ENCODE measurements at regions not wholly inside any gene's neighbourhood (a gene's known extent, or its start where the extent isn't known, plus 50 kb on each side); places are given as distances from the start of the nearest gene placed in this dataset.

DNA sequence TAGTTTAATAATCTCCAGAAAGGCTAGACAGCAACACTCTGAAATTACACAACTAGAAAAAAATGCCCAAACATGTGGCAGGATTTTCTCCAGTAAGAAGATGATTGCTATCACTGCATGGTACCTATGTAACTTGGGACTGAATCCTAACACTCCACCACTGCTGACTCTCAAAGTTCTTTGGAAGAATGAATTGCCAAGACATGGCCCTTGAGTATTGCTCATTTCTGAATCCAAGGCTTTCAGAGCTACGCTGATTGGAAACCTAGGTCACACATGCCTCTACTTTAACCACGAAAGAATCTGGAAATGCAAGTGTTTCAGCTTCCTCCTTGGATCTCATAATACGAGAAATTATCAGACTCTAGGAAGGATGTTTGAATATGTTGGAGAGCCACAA is 167.5 kb upstream of the CELF2 start:
- FAIRE-seq (no peak), ATAC-seq (no peak), DNase-seq (ENCODE audit: low read depth, low spot score) (no peak)
- in situ Hi-C loops (cut with MboI) (no loop called here), intact Hi-C loops (cut with micrococcal nuclease; ENCODE audit: unreplicated experiment) (no loop called here)
- WGBS (ENCODE audit: insufficient coverage, insufficient replicate concordance, low lambda C conversion rate, missing lambda C conversion rate), result 0% methylated on average over 3 of the region's 3 CpGs
- POLR2A ChIA-PET, result no interaction called here
- TF ChIP-seq CBFB (IDR thresholded peaks at IDR 0.05; ENCODE audit: low read depth), result no peak
- TF ChIP-seq TCF12 (IDR thresholded peaks at IDR 0.05; ENCODE audit: low read depth, low read length), result no peak
- TF ChIP-seq, protein P1, sequence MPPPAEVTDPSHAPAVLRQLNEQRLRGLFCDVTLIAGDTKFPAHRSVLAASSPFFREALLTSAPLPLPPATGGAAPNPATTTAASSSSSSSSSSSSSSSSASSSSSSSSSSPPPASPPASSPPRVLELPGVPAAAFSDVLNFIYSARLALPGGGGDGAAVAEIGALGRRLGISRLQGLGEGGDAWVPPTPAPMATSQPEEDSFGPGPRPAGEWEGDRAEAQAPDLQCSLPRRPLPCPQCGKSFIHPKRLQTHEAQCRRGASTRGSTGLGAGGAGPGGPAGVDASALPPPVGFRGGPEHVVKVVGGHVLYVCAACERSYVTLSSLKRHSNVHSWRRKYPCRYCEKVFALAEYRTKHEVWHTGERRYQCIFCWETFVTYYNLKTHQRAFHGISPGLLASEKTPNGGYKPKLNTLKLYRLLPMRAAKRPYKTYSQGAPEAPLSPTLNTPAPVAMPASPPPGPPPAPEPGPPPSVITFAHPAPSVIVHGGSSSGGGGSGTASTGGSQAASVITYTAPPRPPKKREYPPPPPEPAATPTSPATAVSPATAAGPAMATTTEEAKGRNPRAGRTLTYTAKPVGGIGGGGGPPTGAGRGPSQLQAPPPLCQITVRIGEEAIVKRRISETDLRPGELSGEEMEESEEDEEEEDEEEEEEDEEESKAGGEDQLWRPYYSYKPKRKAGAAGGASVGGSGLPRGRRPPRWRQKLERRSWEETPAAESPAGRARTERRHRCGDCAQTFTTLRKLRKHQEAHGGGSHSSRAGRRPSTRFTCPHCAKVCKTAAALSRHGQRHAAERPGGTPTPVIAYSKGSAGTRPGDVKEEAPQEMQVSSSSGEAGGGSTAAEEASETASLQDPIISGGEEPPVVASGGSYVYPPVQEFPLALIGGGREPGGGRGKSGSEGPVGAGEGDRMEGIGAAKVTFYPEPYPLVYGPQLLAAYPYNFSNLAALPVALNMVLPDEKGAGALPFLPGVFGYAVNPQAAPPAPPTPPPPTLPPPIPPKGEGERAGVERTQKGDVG (CRISPR knock-in tag; IDR thresholded peaks at IDR 0.05), result no peak
- TF ChIP-seq SREBF1 (IDR thresholded peaks at IDR 0.05; ENCODE audit: low read length), result no peak
- TF ChIP-seq, protein P2, sequence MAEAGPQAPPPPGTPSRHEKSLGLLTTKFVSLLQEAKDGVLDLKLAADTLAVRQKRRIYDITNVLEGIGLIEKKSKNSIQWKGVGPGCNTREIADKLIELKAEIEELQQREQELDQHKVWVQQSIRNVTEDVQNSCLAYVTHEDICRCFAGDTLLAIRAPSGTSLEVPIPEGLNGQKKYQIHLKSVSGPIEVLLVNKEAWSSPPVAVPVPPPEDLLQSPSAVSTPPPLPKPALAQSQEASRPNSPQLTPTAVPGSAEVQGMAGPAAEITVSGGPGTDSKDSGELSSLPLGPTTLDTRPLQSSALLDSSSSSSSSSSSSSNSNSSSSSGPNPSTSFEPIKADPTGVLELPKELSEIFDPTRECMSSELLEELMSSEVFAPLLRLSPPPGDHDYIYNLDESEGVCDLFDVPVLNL (IDR thresholded peaks at IDR 0.05; ENCODE audit: low read depth, low read length), result no peak
- TF ChIP-seq EZH2 (IDR thresholded peaks at IDR 0.05; ENCODE audit: borderline replicate concordance, control insufficient read depth, low read depth, low read length), result no peak
- H2AFZ ChIP-seq (ENCODE audit: control insufficient read depth, low read depth, low read length), result no peak overlapping the region
- CTCF ChIA-PET, result no interaction called here
- no TSS peak for BruUV-seq (replicated peaks)
- H3K4me2 ChIP-seq (ENCODE audit: control insufficient read depth, insufficient read depth), result no peak overlapping the region
- no peaks in the 10 kb centered on the region for H3K79me2 ChIP-seq (ENCODE audit: control insufficient read depth, insufficient read depth, low read length)
- no peak overlapping the region for H3K27ac ChIP-seq (ENCODE audit: control insufficient read depth, insufficient read depth)
- H3K4me1 ChIP-seq (ENCODE audit: control insufficient read depth, insufficient read depth, low read length), result peaks cover 6% of the 10 kb centered on the region
- no peak overlapping the region for H3K9ac ChIP-seq (ENCODE audit: control insufficient read depth, insufficient read depth, low read length)
- no peak overlapping the region for H3K4me3 ChIP-seq
- no peaks in the 10 kb centered on the region for H3K36me3 ChIP-seq (ENCODE audit: control insufficient read depth in 2 of 2, insufficient read depth in 2 of 2, low read length in 1 of 2)
- H3K9me3 ChIP-seq (replicated peaks; ENCODE audit: control insufficient read depth, insufficient read depth, low read length), result no peaks in the 10 kb centered on the region; the same call in 2 of the 3 replicates
- H4K20me1 ChIP-seq (ENCODE audit: control insufficient read depth, insufficient read depth), result no peaks in the 10 kb centered on the region
- H3K27me3 ChIP-seq (replicated peaks in 1 of 2; ENCODE audit: control insufficient read depth in 2 of 2, insufficient read depth in 2 of 2, low read length in 1 of 2), result no peaks in the 10 kb centered on the region
- SMC1A ChIA-PET (ENCODE audit: uncharacterized antibody, unreplicated experiment), result no interaction called here
- RAD21 ChIA-PET (ENCODE audit: unreplicated experiment), result no interaction called here
